ENCODE measurements at regions not wholly inside any gene's neighbourhood (a gene's known extent, or its start where the extent isn't known, plus 50 kb on each side); places are given as distances from the start of the nearest gene placed in this dataset.

GRCh38 chr14:104423701-104424405, 155.7 kb upstream of the C14orf180 start:
- no peak overlapping the region for H3K27ac ChIP-seq (ENCODE audit: low read depth in 2 of 2, low read length in 2 of 2)
- H3K27me3 ChIP-seq (ENCODE audit: control insufficient read depth, insufficient read depth, low read length), result peaks cover 3% of the 10 kb centered on the region
- no peaks in the 10 kb centered on the region for H3K36me3 ChIP-seq (ENCODE audit: control insufficient read depth in 2 of 3, insufficient read depth in 3 of 3, low read length in 3 of 3)
- FAIRE-seq (no peak), DNase-seq (peak in 1 of 5 donors; percentile 56)
- no peaks in the 10 kb centered on the region for H3K9me3 ChIP-seq (ENCODE audit: control insufficient read depth in 2 of 3, insufficient read depth in 1 of 3, low read length in 3 of 3)
- intact Hi-C loops (cut with DNase I), result no loop called here
- no peaks in the 10 kb centered on the region for H3K4me1 ChIP-seq (ENCODE audit: control insufficient read depth in 2 of 3, insufficient read depth in 2 of 3, low read depth in 1 of 3, low read length in 3 of 3)
- no peak overlapping the region for H3K4me3 ChIP-seq (ENCODE audit: low read length in 3 of 3)
- TF ChIP-seq CTCF (IDR thresholded peaks at IDR 0.05; ENCODE audit: borderline replicate concordance, extremely low read depth, insufficient read depth), result no peak
- H3K9ac ChIP-seq (ENCODE audit: low read length in 3 of 3), result no peak overlapping the region

GRCh38 chr14:104424406-104425072, 155.0 kb upstream of the C14orf180 start:
- peak in 4 of 5 donors; percentile 85 to 91 (median 88) for DNase-seq
- TF ChIP-seq CTCF (IDR thresholded peaks at IDR 0.05; ENCODE audit: borderline replicate concordance, extremely low read depth, insufficient read depth), result no peak
- no peak overlapping the region for H3K4me3 ChIP-seq (ENCODE audit: low read length in 3 of 3)
- H3K27ac ChIP-seq (ENCODE audit: low read depth in 2 of 2, low read length in 2 of 2), result no peak overlapping the region
- H3K4me1 ChIP-seq (ENCODE audit: control insufficient read depth in 2 of 3, insufficient read depth in 2 of 3, low read depth in 1 of 3, low read length in 3 of 3), result no peaks in the 10 kb centered on the region
- intact Hi-C loops (cut with DNase I), result no loop called here
- H3K9ac ChIP-seq (ENCODE audit: low read length in 3 of 3), result no peak overlapping the region
- H3K9me3 ChIP-seq (ENCODE audit: control insufficient read depth in 2 of 3, insufficient read depth in 1 of 3, low read length in 3 of 3), result no peaks in the 10 kb centered on the region
- peaks cover 4% of the 10 kb centered on the region for H3K27me3 ChIP-seq (ENCODE audit: control insufficient read depth, insufficient read depth, low read length)
- FAIRE-seq, result no peak
- no peaks in the 10 kb centered on the region for H3K36me3 ChIP-seq (ENCODE audit: control insufficient read depth in 2 of 3, insufficient read depth in 3 of 3, low read length in 3 of 3)

- peaks cover 4% of the 10 kb centered on the region for H3K27me3 ChIP-seq (ENCODE audit: control insufficient read depth, insufficient read depth, low read length)
- H3K27ac ChIP-seq (ENCODE audit: low read depth in 2 of 2, low read length in 2 of 2), result no peak overlapping the region
- no peak overlapping the region for H3K9ac ChIP-seq (ENCODE audit: low read length in 3 of 3)
- FAIRE-seq (no peak), DNase-seq (peak in 1 of 5 donors; percentile 65)
- TF ChIP-seq CTCF (IDR thresholded peaks at IDR 0.05; ENCODE audit: borderline replicate concordance, extremely low read depth, insufficient read depth), result no peak
- no peaks in the 10 kb centered on the region for H3K4me1 ChIP-seq (ENCODE audit: control insufficient read depth in 2 of 3, insufficient read depth in 2 of 3, low read depth in 1 of 3, low read length in 3 of 3)
- no peak overlapping the region for H3K4me3 ChIP-seq (ENCODE audit: low read length in 3 of 3)
- H3K36me3 ChIP-seq (ENCODE audit: control insufficient read depth in 2 of 3, insufficient read depth in 3 of 3, low read length in 3 of 3), result no peaks in the 10 kb centered on the region
- intact Hi-C loops (cut with DNase I), result no loop called here
- H3K9me3 ChIP-seq (ENCODE audit: control insufficient read depth in 2 of 3, insufficient read depth in 1 of 3, low read length in 3 of 3), result no peaks in the 10 kb centered on the region
Observed at GRCh38 chr14:104425171-104425681, 154.3 kb upstream of the C14orf180 start.
